Hematopoietic multipotent progenitor cell (in vitro differentiated cells): ENCODE measurements at regions not wholly inside any gene's neighbourhood (a gene's known extent, or its start where the extent isn't known, plus 50 kb on each side); places are given as distances from the start of the nearest gene placed in this dataset.
A peak's percentile ranks its signal among the peaks of the same experiment; 100 is the strongest.

ENCODE experiments used
- DNase-seq, 3 donors: peaks; one replicate each; pipeline ENCODE4 v3.0.0-alpha.2; 2011 to 2015; ENCODE audit warnings: low read depth in 2 of 3, low spot score in 2 of 3

DNA sequence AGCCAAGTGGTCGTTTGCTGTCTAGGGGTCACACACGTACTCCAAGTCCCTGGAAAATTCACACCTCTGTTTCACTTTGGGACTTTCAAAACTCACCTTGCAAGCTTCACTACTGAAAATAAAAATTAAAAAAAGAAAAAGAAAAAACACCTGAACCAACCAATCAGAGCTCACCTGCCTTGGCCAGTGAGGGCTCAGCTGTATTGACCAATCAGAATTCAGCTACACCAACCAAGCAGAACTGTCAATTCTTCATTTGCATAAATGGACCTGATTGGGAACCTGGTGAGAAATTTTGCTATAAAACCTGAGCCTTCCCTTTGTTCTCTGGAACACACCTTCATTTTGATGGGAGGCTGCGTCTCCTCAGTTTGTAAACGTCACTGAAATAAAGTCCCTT lies 176.4 kb downstream of the TTC32 start:
- no peak for DNase-seq

DNA sequence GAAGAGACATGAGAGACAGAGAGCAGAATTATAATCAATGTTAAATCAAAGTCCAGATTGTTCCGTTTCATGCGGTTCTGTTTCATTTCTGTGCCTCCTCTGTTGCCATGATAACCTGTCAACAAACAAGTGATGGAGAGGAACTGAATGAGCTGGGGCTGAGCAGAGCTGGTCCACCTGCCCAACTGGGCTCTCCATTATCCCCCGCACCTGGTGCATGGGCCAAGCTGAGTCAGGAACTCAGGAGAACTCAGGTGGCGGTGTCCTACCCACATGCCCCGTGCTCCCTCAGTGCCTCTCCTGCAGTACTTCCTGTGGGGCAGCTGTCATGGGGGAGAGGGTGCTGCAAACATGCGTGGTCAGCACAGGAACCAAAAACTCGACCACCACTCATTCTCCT lies 178.8 kb downstream of the TTC32 start:
- DNase-seq, result no peak

DNA sequence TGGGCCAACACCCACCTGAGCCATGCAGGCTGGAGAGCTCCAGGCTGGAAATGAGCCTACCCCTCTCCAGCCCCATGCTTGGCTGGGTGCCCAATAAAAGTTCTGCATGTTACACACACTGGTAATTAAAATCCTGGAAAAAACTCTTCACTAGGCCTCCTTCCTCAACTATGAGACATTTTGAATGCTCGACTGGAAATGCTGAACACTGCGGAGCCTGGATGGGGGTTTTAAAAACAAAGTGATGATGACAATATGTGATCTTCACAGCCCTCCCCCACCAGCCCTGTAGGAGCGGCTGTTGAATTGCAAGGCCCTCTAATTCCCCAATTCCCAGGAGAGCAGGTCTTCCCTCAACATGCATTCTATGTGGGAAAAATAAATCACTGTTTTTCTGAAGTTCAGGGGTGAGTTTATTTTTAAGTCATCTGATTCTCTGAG lies 179.2 kb downstream of the TTC32 start:
- DNase-seq, result no peak

DNA sequence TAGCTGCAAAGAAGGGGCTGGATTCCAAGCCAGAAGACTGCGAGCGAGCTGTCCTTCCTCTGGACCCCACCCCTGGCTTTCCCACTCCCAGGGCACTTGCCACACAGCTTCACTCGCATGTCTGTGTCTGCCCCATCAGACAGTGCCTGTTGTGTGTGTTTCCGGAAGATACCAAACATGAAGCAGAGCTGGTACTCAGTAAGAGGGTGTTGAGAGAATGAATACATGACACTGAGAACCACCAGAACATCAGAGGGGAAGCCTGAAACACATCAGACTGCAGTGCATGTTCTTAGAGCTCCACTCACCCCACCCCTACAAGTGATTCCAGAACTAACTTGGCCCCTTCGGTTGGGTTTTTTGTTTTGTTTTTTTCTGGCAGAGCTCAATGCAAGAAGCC lies 181.5 kb downstream of the TTC32 start:
- DNase-seq, result no peak

DNA sequence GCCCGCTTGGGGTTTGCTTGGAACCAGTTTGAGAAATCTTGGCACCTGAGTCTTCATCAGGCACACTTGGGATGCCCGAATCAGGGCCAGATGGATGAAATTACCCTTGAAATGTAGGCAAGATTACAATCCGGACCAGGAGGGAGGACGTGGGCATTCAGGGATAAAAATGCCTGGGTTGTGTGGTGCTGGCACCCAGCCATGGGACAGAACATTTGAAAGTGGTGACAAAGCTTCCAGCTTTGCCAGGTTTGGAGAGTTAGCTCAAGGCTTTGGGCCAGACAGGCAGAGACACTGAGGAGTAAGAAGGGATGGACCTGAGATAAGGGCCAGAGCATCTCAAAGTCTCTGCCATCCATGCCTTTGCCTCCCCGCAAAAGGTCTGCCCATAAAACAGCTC lies 182.2 kb downstream of the TTC32 start:
- no peak for DNase-seq

DNA sequence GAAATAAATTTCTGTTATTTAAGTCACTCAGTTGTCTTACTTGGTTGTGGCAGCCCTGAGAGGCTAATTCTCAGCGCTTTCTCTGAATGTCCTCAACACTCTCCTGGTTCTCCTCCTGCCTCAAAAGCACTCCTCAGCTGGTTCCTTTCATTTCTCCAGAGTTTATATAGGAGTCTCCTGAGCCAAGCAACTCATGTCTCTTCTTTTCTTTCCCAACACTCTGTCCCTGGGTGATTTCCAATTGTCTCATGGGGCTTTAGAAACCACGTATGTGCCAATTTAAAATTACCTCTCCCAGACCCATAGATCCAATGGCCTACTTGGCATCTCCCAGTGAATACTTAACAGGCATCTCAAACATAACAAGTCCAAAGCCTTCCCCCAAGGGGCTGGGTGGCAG lies 184.3 kb downstream of the TTC32 start:
- no peak for DNase-seq

DNA sequence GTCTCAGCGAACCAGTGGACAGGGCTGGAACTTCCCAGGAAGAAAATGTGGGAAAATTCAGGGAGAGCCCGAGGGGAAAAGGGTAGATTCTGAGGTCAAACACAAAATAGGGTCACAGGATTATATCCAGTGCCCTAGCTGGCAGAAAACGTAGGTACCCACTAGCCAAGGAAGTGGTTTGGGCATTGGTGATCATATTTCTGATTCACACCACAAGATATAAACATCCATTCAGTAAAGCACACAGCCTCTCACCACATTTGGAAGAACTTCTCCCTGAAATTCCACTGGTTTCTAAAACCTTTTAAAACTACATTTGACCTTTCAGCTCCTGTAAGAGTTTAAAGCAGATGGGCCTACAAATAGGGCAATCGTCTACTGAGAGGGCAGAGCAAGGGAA lies 186.9 kb downstream of the TTC32 start:
- DNase-seq, result no peak

DNA sequence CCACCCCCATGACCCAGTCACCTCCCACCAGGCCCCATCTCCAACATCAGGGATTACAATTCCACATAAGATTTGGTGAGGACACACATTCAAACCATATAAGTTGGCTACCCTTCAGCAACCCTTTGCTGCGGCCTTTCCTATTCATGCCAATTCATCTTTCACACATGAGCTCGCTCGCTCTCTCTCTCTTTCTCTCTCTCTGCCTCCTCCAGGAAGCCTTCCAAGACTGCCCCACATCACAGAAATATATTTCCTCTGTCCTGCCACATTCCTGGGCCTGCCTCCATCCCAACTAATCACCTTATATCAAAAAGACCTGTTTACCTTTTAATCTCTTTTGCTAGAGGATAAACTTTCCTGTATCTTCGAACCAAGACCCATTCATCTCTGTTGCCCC lies 188.9 kb downstream of the TTC32 start:
- no peak for DNase-seq

DNA sequence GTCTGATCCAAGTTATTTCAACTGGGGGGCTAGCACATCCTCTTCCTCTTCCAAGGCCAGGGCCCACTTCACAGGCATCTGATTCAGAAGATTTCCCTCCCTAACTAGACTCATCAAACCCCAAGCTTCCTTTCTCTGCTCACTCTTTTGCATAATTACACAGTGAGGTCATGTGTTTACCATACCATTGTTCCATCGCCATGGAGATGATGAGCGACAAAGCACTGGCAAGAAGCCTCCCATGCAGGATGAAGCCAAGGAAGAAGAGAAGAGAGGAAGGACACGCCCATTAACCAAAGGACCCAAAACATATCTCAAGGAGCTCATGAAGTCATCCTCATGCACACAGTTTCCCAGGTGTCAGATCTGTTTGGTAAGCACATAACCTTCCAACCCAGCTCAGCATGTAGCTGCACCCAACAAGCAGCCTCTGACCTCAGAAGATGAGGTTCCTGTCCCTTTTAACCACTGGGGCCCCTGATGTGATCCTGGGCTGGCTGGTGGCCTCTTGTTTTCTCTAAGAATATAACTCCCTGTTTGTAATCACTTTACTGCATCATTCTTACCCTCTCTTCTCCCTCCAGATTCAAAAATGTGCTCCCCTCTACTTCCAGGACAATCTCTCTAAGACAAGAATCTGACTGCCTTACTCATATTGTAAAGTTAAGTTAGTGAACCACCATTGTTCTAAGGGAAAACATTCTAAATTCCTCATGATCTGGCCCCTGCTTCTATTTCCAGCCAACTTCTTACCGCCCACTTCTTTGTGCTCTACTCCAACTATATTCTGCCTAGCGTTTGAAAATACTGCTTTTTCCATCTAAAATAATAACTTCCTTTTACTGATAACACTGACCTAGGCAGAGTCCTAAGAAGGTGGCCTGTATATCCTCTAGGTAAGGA lies 190.1 kb downstream of the TTC32 start:
- DNase-seq, result peak in 1 of 3 donors; percentile 1

DNA sequence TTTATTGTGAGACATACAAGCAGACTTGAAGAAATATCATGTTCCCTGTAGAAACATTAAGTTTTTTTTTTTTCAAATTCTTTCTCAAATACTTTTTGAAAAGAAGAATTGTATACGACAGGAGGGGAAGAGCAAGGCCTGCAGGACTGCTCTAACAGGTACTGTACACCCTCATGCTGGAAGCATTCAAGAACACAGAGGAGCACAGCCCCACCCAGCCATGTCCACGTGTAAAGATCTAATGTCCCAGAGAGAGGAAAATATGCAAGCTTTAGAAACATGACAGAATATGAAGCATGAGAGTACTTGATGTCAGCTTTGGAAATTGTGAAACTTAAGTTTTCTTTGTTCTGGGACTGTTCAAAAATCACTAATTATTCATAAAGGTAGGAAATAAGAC lies 191.6 kb downstream of the TTC32 start:
- no peak for DNase-seq

DNA sequence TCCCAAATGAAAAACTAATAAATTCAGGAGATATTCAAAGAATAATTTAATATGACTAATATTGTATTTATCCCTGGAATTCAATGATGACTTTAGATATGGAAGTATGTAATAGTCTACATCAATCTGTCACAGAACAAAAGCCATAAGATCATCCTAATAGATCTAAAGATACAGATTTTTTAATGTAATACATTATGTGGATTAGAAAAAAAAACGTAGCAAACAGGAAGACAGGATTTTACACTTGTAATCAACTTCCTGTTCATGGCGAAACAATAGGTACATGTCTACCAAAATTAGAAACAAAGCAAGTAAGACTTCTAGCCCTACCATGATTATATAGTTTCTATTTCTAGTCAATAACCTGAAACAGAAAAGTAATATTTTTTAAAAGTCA lies 192.2 kb downstream of the TTC32 start:
- DNase-seq, result no peak

DNA sequence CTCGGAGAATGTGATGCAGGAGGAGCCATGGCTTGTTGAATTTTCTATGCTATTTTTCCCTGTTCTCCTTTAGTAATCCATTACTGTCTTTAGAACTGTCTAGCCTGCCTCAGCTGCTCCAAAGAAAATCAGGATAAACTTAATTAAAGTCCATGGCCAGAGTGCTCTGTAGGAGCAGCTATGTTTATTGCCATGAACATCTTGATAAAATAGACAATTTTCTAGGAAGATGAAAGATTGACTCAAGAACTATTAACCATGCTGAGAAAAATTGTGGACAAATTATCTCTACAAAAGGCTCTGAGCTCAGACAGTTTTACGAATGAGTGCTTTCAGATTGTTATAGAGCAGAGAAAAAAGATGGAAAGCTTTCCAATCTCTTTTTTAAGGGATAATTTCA lies 193.0 kb downstream of the TTC32 start:
- DNase-seq, result no peak

DNA sequence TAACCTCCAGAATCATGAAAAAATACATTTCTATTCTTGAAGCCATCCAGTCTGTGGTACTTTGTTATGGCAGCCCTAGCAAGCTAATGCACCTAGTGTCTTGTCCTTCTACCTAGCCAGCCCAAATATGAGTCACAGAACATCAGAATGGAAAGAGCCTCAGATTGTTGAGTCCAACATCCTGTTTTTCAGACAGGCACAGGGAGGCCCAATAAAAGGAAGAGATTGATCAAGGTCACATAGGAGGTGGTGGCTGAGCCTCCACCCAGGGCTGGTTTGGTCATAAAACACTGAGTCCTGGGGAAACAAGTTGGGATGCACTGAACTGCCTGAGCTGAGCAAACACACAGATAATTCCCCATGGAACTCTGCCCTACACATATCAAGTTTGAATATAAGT lies 195.5 kb downstream of the TTC32 start:
- DNase-seq, result no peak

DNA sequence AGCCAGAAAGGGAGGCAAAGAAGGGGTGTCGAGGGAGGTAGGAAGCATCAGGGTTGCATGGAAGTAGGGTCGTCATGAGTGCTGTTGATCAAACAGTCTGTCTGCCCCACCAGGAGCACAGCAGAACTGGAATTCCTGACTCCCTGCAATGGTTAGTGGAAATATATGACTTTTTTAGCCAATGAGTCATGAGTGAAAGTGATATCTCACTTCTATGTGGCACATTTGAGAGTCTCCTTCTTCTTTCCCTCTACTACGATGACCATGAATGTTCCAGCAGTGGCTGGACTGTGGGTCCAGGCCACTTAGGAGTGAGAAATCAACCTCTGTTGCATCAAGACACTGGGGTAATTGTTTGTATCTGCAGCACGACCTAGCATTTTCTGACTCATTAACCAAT lies 199.5 kb downstream of the TTC32 start:
- DNase-seq, result no peak

DNA sequence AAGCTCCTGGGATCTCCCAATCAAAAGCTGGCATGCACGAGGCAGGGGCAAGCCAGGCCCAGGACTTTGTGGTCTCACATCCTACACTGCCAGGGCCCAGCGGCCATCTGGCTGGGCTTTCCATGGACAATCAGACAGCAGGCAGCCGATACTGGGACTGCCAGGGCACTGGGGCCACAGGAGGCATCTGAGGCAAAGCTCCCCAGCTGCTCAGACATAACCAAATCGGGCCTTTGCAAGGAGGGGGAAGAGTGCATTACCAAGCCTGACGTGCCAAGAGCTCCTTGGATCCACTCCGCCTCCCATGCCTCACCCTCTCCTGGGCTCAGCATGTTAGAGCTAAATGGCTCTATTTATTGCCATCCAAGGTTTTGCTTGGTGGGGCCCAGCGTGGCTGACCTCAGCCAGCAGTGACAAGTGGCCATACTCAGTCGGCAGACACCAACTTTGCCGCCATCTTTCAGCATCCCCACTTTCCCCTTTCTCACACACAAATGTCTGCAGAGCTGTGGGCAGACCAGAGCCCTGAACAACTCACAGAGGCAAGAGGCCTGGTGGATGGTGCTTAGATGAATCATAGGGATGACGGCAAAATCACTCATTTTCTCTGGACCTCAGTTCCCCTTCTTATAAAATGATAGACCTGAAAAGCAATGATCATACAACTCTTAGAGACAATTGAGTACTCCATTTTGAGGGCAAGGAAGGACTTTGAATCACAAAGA lies 200.8 kb downstream of the TTC32 start:
- DNase-seq, result no peak

DNA sequence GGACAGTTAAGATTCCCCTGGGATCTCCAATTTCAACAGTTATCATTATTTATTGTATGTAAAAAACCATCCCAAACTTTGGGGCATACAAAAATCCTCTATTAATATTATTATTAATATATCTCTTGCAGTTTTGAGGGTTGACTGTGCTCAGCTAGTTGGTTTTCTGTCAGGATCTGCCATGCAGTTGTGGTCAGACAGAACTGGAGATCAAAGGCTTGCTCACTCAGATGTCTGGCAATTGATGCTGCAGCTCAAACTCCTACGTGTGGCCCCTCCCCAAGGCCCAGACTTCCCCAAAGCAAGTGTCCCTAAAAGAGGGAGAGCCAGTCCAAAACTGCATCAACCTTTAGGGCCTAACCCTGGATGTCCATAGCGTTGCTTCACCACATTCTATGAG lies 204.7 kb downstream of the TTC32 start:
- no peak for DNase-seq

DNA sequence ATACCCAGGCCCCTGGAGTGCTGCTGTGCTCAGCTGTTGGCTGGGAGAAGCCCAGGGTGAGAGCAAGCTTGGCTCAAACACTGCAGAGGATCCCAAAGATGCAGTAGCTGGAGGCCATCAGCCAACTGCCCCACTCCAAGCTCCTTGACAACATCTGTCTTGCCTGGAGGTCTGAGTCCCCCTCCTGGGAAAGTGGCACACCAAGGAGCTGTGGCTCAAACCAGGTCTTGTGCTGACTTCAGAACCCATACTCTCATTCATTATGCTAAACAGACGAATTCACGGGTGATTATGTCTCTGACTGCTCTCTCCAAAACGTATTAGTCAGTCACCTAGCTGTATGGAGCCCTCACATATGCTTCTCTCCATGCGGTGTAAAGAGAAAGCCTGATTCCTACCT lies 206.1 kb downstream of the TTC32 start:
- DNase-seq, result no peak

DNA sequence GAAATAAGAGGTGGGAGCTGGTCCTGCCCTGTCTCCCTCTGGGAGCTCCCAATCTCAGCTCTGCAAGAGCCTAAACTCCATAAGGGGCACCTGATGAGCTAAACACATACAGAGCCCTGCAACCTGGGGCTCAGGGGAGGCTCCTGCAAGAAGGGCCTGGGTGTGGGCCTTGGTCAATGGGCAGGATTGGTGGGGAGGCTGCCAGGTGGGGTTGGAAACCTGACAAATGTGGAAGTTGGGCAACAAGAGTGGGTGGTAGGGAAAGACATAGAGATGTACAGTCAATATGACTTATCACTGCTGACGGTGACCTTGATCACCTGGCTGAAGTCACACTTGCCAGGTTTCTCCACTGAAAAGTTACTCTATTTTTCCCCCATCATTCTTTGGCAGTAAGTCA lies 209.9 kb downstream of the TTC32 start:
- no peak for DNase-seq

DNA sequence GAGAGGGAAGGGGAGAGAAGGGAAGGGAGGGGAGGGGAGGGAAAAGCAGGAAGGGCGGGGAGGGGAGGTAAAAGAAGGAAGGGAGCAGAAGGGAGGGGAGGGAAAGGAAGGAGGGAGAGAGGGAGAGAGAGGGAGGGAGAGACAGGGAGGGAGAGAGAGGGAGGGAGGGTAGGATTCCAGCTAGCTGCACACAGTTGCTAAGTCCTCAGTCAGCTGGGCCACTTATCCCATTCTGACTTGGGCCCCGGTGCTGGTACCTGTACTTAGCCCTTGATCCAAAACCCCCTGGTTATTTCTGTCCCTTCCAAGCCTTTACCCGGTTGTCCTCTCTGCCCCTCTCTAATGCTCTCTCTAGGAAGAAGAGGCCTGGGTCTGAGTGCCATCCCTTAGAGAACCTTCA lies 211.4 kb downstream of the TTC32 start:
- DNase-seq, result no peak

DNA sequence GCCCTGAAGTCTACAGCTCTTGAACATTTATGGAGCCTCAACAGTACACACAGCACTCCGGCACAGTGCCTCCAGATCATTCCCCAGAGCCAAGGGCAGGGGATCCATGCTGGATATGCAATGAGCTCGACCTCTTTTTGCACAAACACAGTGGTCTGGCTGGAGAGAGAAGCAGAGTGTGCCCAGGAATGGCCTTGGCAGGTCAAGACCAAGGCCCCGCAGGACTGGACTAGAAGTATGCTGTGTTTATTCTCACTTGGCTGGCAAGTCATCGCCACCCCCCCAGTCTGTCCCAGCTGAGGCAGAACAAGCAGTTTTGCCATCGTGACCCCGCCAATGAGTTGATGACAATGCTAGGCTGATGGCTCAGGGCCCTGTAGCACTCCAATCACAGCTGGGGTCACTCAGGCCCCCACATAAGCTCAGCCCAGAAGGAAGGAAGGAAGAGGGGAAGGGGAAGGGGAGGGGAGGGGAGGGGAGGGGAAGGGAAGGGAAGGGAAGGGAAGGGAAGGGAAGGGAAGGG lies 212.1 kb downstream of the TTC32 start:
- no peak for DNase-seq

DNA sequence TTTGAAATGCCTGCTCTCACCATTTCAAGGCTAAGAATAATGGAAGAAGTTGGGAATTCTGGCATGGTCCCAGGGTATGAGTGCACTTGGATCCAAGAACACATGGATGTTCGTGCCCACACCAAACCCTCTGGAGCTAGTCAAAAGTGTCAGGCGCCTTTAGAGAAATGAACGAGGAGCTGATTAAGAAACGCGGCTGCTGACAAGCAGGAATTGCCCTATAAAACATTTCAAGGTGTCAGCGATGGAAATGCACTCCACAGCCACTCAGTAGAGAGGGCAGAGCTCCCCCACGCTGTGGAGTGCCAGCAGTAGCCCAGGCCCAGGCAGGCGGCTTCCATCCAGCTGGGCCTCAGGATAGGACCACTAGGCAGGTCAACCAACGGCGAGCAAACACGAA lies 213.7 kb downstream of the TTC32 start:
- DNase-seq, result no peak
